ENCODE measurements at regions not wholly inside any gene's neighbourhood (a gene's known extent, or its start where the extent isn't known, plus 50 kb on each side); places are given as distances from the start of the nearest gene placed in this dataset.
"Not testable (repeated sequence)": the region's sequence is repeated elsewhere in the genome, so short reads cannot be mapped to it uniquely, and the experiment has no call there.

GRCh38 chr6:103496588-103496987, 1363.1 kb downstream of the HACE1 start:
- H3K27ac ChIP-seq (ENCODE audit: extremely low read depth, low read depth, low read length); H3K36me3 ChIP-seq (ENCODE audit: control insufficient read depth, insufficient read depth, low read length); H3K9me1 ChIP-seq (ENCODE audit: control insufficient read depth, insufficient read depth, low read length); H3K9me3 ChIP-seq (replicated peaks; ENCODE audit: control insufficient read depth, insufficient read depth, low read depth, low read length); H3K79me2 ChIP-seq (ENCODE audit: control insufficient read depth, insufficient read depth, low read length); CTCF ChIA-PET (ENCODE audit: low intra/inter-chr PET ratio); FAIRE-seq; H3K27me3 ChIP-seq (ENCODE audit: control insufficient read depth in 2 of 2, insufficient read depth in 2 of 2, low read length in 2 of 2); H3K4me2 ChIP-seq (ENCODE audit: insufficient read depth, low read length); intact Hi-C loops (cut with micrococcal nuclease); H3K4me1 ChIP-seq (replicated peaks in 1 of 2; ENCODE audit: control insufficient read depth in 2 of 2, insufficient read depth in 2 of 2, low read length in 2 of 2); H2AFZ ChIP-seq (ENCODE audit: low read depth, low read length); in situ Hi-C loops (cut with MboI); POLR2A ChIA-PET; DNase-seq (ENCODE audit: extremely low read depth in 1 of 4, low spot score in 3 of 4); ATAC-seq; H3K4me3 ChIP-seq; BruUV-seq (replicated peaks); H4K20me1 ChIP-seq (replicated peaks; ENCODE audit: control insufficient read depth, insufficient read depth, low read length); H3K9ac ChIP-seq (ENCODE audit: insufficient read depth in 1 of 2, low read depth in 2 of 2, low read length in 2 of 2): not testable (repeated sequence)
- WGBS (ENCODE audit: insufficient coverage, low coverage, missing lambda C conversion rate) = 0% methylated on average over 5 of the region's 11 CpGs

GRCh38 chr6:103456652-103457051, 1403.1 kb downstream of the HACE1 start:
- Histone ChIP-seq H3K9ac (ENCODE audit: insufficient read depth in 1 of 2, low read depth in 2 of 2, low read length in 2 of 2) (no peak overlapping the region), H4K20me1 (replicated peaks; ENCODE audit: control insufficient read depth, insufficient read depth, low read length) (no peaks in the 10 kb centered on the region), H3K4me2 (ENCODE audit: insufficient read depth, low read length) (no peak overlapping the region), H3K36me3 (ENCODE audit: control insufficient read depth, insufficient read depth, low read length) (no peaks in the 10 kb centered on the region), H3K9me3 (replicated peaks; ENCODE audit: control insufficient read depth, insufficient read depth, low read depth, low read length) (no peaks in the 10 kb centered on the region), H2AFZ (ENCODE audit: low read depth, low read length) (no peak overlapping the region), H3K27ac (ENCODE audit: extremely low read depth, low read depth, low read length) (no peak overlapping the region), H3K79me2 (ENCODE audit: control insufficient read depth, insufficient read depth, low read length) (no peaks in the 10 kb centered on the region), H3K4me1 (replicated peaks in 1 of 2; ENCODE audit: control insufficient read depth in 2 of 2, insufficient read depth in 2 of 2, low read length in 2 of 2) (no peaks in the 10 kb centered on the region), H3K4me3 (no peak overlapping the region), H3K27me3 (ENCODE audit: control insufficient read depth in 2 of 2, insufficient read depth in 2 of 2, low read length in 2 of 2) (no peaks in the 10 kb centered on the region), H3K9me1 (ENCODE audit: control insufficient read depth, insufficient read depth, low read length) (no peaks in the 10 kb centered on the region)
- intact Hi-C loops (cut with micrococcal nuclease) = no loop called here
- TF ChIP-seq, protein P1, sequence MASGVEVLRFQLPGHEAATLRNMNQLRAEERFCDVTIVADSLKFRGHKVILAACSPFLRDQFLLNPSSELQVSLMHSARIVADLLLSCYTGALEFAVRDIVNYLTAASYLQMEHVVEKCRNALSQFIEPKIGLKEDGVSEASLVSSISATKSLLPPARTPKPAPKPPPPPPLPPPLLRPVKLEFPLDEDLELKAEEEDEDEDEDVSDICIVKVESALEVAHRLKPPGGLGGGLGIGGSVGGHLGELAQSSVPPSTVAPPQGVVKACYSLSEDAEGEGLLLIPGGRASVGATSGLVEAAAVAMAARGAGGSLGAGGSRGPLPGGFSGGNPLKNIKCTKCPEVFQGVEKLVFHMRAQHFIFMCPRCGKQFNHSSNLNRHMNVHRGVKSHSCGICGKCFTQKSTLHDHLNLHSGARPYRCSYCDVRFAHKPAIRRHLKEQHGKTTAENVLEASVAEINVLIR (CRISPR knock-in tag; IDR thresholded peaks at IDR 0.05) = no peak
- TF ChIP-seq NCOA4 (IDR thresholded peaks at IDR 0.05; ENCODE audit: partially characterized antibody) = no peak
- TF ChIP-seq SMARCE1 (IDR thresholded peaks at IDR 0.05) = no peak
- TF ChIP-seq KLF10 (CRISPR knock-in tag; IDR thresholded peaks at IDR 0.05) = no peak
- TF ChIP-seq RCOR1 (IDR thresholded peaks at IDR 0.05; ENCODE audit: borderline replicate concordance in 1 of 2, low read depth in 2 of 2, low read length in 2 of 2) = no peak
- no peak for TF ChIP-seq ZKSCAN1 (IDR thresholded peaks at IDR 0.05; ENCODE audit: low read depth, low read length)
- no peak for TF ChIP-seq HDAC1 (IDR thresholded peaks at IDR 0.05)
- TF ChIP-seq ZSCAN32 (CRISPR knock-in tag; IDR thresholded peaks at IDR 0.05) = no peak
- no peak for TF ChIP-seq EP300 (IDR thresholded peaks at IDR 0.05; ENCODE audit: low read length)
- no peak for TF ChIP-seq RFX7 (CRISPR knock-in tag; IDR thresholded peaks at IDR 0.05)
- TF ChIP-seq CHAMP1 (IDR thresholded peaks at IDR 0.05) = no peak
- no peak for TF ChIP-seq EZH2 (IDR thresholded peaks at IDR 0.05; ENCODE audit: borderline replicate concordance, low read depth, low read length)
- TF ChIP-seq ZNF41 (CRISPR knock-in tag; conservative IDR thresholded peaks at IDR 0.05) = no peak
- TF ChIP-seq ZNF324 (CRISPR knock-in tag; IDR thresholded peaks at IDR 0.05) = no peak
- no peak for ATAC-seq
- no peak for DNase-seq (ENCODE audit: extremely low read depth in 1 of 4, low spot score in 3 of 4)
- CTCF ChIA-PET (ENCODE audit: low intra/inter-chr PET ratio) = no interaction called here
- BruUV-seq (replicated peaks) = no TSS peak
- no peak for FAIRE-seq
- POLR2A ChIA-PET = no interaction called here
- 5% methylated on average over 3 of the region's 3 CpGs for WGBS (ENCODE audit: insufficient coverage, low coverage, missing lambda C conversion rate)
- in situ Hi-C loops (cut with MboI) = no loop called here
